Urothelium cell line (cell line): ENCODE measurements at regions not wholly inside any gene's neighbourhood (a gene's known extent, or its start where the extent isn't known, plus 50 kb on each side); places are given as distances from the start of the nearest gene placed in this dataset.
"Not testable (repeated sequence)": the region's sequence is repeated elsewhere in the genome, so short reads cannot be mapped to it uniquely, and the experiment has no call there.

ENCODE experiments used
- DNase-seq: peaks from one replicate; pipeline ENCODE4 v3.0.0; 2011; ENCODE audit warnings: low spot score, mixed read lengths
- FAIRE-seq: peaks from 2 replicates; lab custom pipeline; 2011; peaks lifted over from hg19 to GRCh38; lab: Jason Lieb, UNC

- FAIRE-seq, DNase-seq: not testable (repeated sequence)
These were observed 54.4 kb upstream of the MUCL1 start for GRCh38 chr12:54799966-54800365.

- no peak for FAIRE-seq
These were observed 55.7 kb upstream of the MUCL1 start for GRCh38 chr12:54798651-54799050.

GRCh38 chr12:54796991-54797390, 57.3 kb upstream of the MUCL1 start:
- DNase-seq = no peak
- FAIRE-seq = no peak

More at GRCh38 chr12:54798651-54799050, 55.7 kb upstream of the MUCL1 start:
- no peak for DNase-seq

- FAIRE-seq (no peak), DNase-seq (no peak)
These were observed 58.7 kb upstream of the MUCL1 start for GRCh38 chr12:54795644-54796043.

- DNase-seq (no peak), FAIRE-seq (no peak)
These were observed 68.2 kb upstream of the MUCL1 start for GRCh38 chr12:54786081-54786480.

GRCh38 chr12:54784115-54784514, 70.2 kb upstream of the MUCL1 start:
- DNase-seq (no peak), FAIRE-seq (no peak)

GRCh38 chr12:54777031-54777430, 77.3 kb upstream of the MUCL1 start:
- FAIRE-seq, DNase-seq: not testable (repeated sequence)

- DNase-seq = no peak
- FAIRE-seq = no peak
These were observed 80.7 kb upstream of the MUCL1 start for GRCh38 chr12:54773593-54773992.

- FAIRE-seq = no peak
These were observed 88.7 kb upstream of the MUCL1 start for GRCh38 chr12:54765652-54766051.

GRCh38 chr12:54762390-54762789, 91.9 kb upstream of the MUCL1 start:
- DNase-seq = no peak
- no peak for FAIRE-seq

More at GRCh38 chr12:54765652-54766051, 88.7 kb upstream of the MUCL1 start:
- DNase-seq = no peak

- FAIRE-seq (no peak), DNase-seq (peak; percentile 44)
These were observed 94.6 kb upstream of the MUCL1 start for GRCh38 chr12:54759751-54760150.

- no peak for FAIRE-seq
- DNase-seq = no peak
These were observed 102.8 kb upstream of the MUCL1 start for GRCh38 chr12:54751493-54751892.

GRCh38 chr12:54749191-54749818, 101.1 kb upstream of the DCD start:
- DNase-seq (peak; percentile 66), FAIRE-seq (no peak)

- no peak for DNase-seq
- FAIRE-seq = no peak
These were observed 96.4 kb upstream of the DCD start for GRCh38 chr12:54744590-54744989.

GRCh38 chr12:54740882-54741281, 92.7 kb upstream of the DCD start:
- FAIRE-seq (no peak), DNase-seq (no peak)

- FAIRE-seq (no peak), DNase-seq (no peak)
These were observed 88.4 kb upstream of the DCD start for GRCh38 chr12:54736549-54736948.

GRCh38 chr12:54734196-54734950, 86.2 kb upstream of the DCD start:
- DNase-seq = no peak
- no peak for FAIRE-seq

GRCh38 chr12:54725233-54725843, 77.2 kb upstream of the DCD start:
- FAIRE-seq (no peak), DNase-seq (peak; percentile 50)

GRCh38 chr12:54723379-54724256, 75.5 kb upstream of the DCD start:
- DNase-seq (no peak), FAIRE-seq (no peak)

GRCh38 chr12:54721312-54721711, 73.1 kb upstream of the DCD start:
- FAIRE-seq (no peak), DNase-seq (no peak)

GRCh38 chr12:54719691-54720090, 71.5 kb upstream of the DCD start:
- no peak for DNase-seq
- no peak for FAIRE-seq
